Left ventricle myocardium inferior (tissue), 1 donor: ENCODE measurements at regions not wholly inside any gene's neighbourhood (a gene's known extent, or its start where the extent isn't known, plus 50 kb on each side); places are given as distances from the start of the nearest gene placed in this dataset.

Experiments
- DNase-seq: peaks from one replicate; pipeline ENCODE4 v3.0.0-alpha.2; 2020
- H3K27ac ChIP-seq: fragments of 200-600 bp; replicated peaks from 2 replicates; pipeline ENCODE4 v1.8.0; 2021
- H3K27me3 ChIP-seq: fragments of 200-600 bp; 2 replicates; pipeline ENCODE4 v1.8.0; 2021; ENCODE audit warnings: low read depth
- H3K36me3 ChIP-seq: fragments of 200-600 bp; 2 replicates; pipeline ENCODE4 v1.8.0; 2021
- H3K4me1 ChIP-seq: fragments of 200-600 bp; 2 replicates; pipeline ENCODE4 v1.8.0; 2021
- H3K4me3 ChIP-seq: fragments of 200-600 bp; 2 replicates; pipeline ENCODE4 v1.8.0; 2021; ENCODE audit warnings: mild to moderate bottlenecking, moderate library complexity
- H3K9me3 ChIP-seq: fragments of 200-600 bp; replicated peaks from 2 replicates; pipeline ENCODE4 v1.8.0; 2021
- intact Hi-C: fragments of 100-400 bp; cut with micrococcal nuclease; formaldehyde crosslinking; loops from one replicate; pipeline ENCODE4 v1.11.0; 2022
- TF ChIP-seq, protein P1 (sequence below): fragments of 200-600 bp; IDR thresholded peaks from 2 replicates; pipeline ENCODE4 v1.8.0; 2021; ENCODE audit warnings: antibody characterized with exemption, mild to moderate bottlenecking, borderline replicate concordance
- donor health status: DM: no; HTN: yes; CAD: no; lungs with severe emphysema.

GRCh38 chr14:26841326-26841725 lies 243.5 kb upstream of the NOVA1 start:
- Histone ChIP-seq H3K36me3 (no peaks in the 10 kb centered on the region), H3K27me3 (no peaks in the 10 kb centered on the region), H3K4me3 (no peak overlapping the region), H3K9me3 (no peaks in the 10 kb centered on the region), H3K4me1 (no peaks in the 10 kb centered on the region), H3K27ac (peak overlapping the region; percentile 62)
- TF ChIP-seq, protein P1, sequence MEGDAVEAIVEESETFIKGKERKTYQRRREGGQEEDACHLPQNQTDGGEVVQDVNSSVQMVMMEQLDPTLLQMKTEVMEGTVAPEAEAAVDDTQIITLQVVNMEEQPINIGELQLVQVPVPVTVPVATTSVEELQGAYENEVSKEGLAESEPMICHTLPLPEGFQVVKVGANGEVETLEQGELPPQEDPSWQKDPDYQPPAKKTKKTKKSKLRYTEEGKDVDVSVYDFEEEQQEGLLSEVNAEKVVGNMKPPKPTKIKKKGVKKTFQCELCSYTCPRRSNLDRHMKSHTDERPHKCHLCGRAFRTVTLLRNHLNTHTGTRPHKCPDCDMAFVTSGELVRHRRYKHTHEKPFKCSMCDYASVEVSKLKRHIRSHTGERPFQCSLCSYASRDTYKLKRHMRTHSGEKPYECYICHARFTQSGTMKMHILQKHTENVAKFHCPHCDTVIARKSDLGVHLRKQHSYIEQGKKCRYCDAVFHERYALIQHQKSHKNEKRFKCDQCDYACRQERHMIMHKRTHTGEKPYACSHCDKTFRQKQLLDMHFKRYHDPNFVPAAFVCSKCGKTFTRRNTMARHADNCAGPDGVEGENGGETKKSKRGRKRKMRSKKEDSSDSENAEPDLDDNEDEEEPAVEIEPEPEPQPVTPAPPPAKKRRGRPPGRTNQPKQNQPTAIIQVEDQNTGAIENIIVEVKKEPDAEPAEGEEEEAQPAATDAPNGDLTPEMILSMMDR, result no peak
- intact Hi-C loops, result no loop called here
- no peak for DNase-seq

- no peak overlapping the region for H3K4me3 ChIP-seq
- H3K4me1 ChIP-seq, result no peaks in the 10 kb centered on the region
- H3K36me3 ChIP-seq, result no peaks in the 10 kb centered on the region
- no peaks in the 10 kb centered on the region for H3K9me3 ChIP-seq
- H3K27ac ChIP-seq, result peak overlapping the region; percentile 62
- TF ChIP-seq, protein P1, result no peak
- no peak for DNase-seq
- no peaks in the 10 kb centered on the region for H3K27me3 ChIP-seq
- intact Hi-C loops, result no loop called here
These were observed 244.3 kb upstream of the NOVA1 start for GRCh38 chr14:26841920-26842741.

DNA sequence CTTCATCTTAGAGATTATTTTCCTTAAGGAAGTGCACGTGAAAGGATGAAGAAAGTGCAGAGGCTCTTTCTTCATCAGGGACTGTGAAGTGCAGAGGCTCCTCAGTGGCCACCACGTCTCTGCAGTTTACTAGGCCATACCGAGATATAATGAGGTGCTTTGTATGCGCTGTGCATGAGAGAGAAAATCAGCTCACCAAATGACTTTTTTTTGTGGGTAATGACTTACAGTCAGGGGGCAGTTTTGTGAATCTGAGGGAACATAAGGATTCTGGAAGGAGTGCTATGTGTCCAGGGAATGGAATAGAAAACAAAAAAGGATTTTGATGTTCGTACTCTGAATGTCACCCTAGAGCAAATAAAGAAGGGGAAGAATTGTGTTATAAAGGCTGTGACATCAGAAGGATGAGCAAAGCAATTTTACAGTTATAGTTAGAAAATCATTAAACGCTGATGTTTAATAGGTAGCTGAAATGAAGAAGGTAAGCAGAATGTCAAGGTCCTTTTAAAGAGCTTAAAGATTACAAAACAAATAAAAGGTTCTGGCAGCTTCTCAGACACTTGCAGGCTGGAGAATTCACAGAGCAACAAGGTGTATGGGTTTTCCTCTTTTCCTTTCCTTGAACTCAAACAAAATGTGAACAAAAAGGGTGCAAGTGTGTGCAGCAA lies 247.5 kb upstream of the NOVA1 start:
- Histone ChIP-seq H3K27ac (no peak overlapping the region), H3K4me3 (no peak overlapping the region)
- TF ChIP-seq, protein P1, result no peak

DNA sequence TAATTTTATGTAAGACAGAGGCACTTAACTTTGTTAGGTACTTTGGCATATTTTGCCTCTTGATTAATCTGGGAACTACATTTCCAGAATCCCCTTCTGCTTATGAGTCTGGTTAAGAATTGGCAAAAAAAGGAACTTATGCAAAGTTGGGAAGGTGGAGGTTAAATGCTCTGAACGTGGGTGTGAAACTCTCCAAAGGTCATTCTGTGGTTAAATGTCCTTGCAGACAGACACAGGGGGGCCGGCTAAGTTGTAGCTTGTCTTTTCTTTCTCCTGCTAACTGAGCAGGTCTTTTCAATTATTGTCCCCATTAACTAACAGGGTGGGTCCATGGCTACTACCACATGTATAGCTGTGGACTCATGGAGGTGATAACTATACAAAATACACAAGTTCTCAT lies 248.6 kb upstream of the NOVA1 start:
- intact Hi-C loops, result no loop called here
- H3K4me1 ChIP-seq, result no peaks in the 10 kb centered on the region
- no peaks in the 10 kb centered on the region for H3K36me3 ChIP-seq
- H3K27ac ChIP-seq, result no peak overlapping the region
- TF ChIP-seq, protein P1, result no peak
- no peak overlapping the region for H3K4me3 ChIP-seq
- DNase-seq, result no peak
- H3K27me3 ChIP-seq, result no peaks in the 10 kb centered on the region
- H3K9me3 ChIP-seq, result peaks cover 8% of the 10 kb centered on the region

More for the DNA sequence above, 247.5 kb upstream of the NOVA1 start:
- H3K36me3 ChIP-seq, result no peaks in the 10 kb centered on the region
- no peaks in the 10 kb centered on the region for H3K27me3 ChIP-seq
- intact Hi-C loops, result no loop called here
- no peaks in the 10 kb centered on the region for H3K9me3 ChIP-seq
- H3K4me1 ChIP-seq, result no peaks in the 10 kb centered on the region
- no peak for DNase-seq

DNA sequence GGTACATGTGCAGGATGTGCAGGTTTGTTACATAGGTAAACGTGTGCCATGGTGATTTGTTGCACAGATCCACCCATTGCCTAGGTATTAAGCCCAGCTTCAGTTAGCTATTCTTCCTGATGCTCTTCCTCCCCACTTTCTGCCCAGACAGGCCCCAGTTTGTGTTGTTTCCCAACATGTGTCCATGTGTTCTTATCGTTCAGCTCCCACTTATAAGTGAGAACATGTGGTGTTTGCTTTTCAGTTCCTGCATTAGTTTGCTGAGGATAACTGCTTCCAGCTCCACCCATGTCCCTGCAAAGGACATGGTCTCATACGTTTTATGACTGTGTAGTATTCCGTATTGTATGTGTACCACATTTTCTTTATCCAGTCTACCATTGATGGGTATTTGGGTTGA lies 251.7 kb upstream of the NOVA1 start:
- H3K4me1 ChIP-seq, result no peaks in the 10 kb centered on the region
- intact Hi-C loops, result no loop called here
- H3K27me3 ChIP-seq, result no peaks in the 10 kb centered on the region
- H3K27ac ChIP-seq, result no peak overlapping the region
- peaks cover 19% of the 10 kb centered on the region for H3K9me3 ChIP-seq
- no peaks in the 10 kb centered on the region for H3K36me3 ChIP-seq
- no peak overlapping the region for H3K4me3 ChIP-seq
- no peak for DNase-seq
- TF ChIP-seq, protein P1, result no peak
